Right lobe of liver (tissue), 6 donors: ENCODE measurements at regions not wholly inside any gene's neighbourhood (a gene's known extent, or its start where the extent isn't known, plus 50 kb on each side); places are given as distances from the start of the nearest gene placed in this dataset.

ENCODE experiments used
- ATAC-seq, 4 donors: fragments of 200-7000 bp; cut with Tn5 transposase; one replicate each; pipeline ENCODE4 v1.9.1; 2020; ENCODE audit warnings: mild to moderate bottlenecking in 4 of 4, moderate library complexity in 4 of 4
- DNase-seq, 3 donors: peaks; one replicate each; pipeline ENCODE4 v3.0.0-alpha.2; 2020
- H3K27ac ChIP-seq, 3 donors: fragments of 200-600 bp; one replicate each; pipeline ENCODE4 v1.8.0; 2022
- H3K27me3 ChIP-seq, 2 donors: fragments of 200-600 bp; one replicate each; pipeline ENCODE4 v1.8.0; 2022
- H3K36me3 ChIP-seq, 4 donors: fragments of 200-600 bp; sonication (generic) in 1 of 4; one replicate each; pipeline versions ENCODE4 v1.5.1 to v1.8.0; 2017 to 2022; ENCODE audit warnings: control low read depth in 1 of 4
- H3K4me1 ChIP-seq, 4 donors: fragments of 200-600 bp; sonication (generic) in 1 of 4; one replicate each; pipeline versions ENCODE4 v1.5.1 to v1.8.0; 2017 to 2022; ENCODE audit warnings: control low read depth in 1 of 4
- H3K4me3 ChIP-seq, 3 donors: fragments of 200-600 bp; one replicate each; pipeline ENCODE4 v1.8.0; 2022
- H3K9me3 ChIP-seq, 4 donors: fragments of 200-600 bp; sonication (generic) in 1 of 4; one replicate each; pipeline versions ENCODE4 v1.5.1 to v1.8.0; 2017 to 2022; ENCODE audit warnings: control low read depth in 1 of 4
- CTCF ChIP-seq, 4 donors: fragments of 200-600 bp in 3 of 4; fragments of 450-650 bp in 1 of 4; IDR thresholded peaks; one replicate each; pipeline versions ENCODE4 v1.5.1 to v1.8.0; 2016 to 2022; ENCODE audit warnings: antibody characterized with exemption in 4 of 4, mild to moderate bottlenecking in 2 of 4
- POLR2A ChIP-seq: fragments of 450-650 bp; IDR thresholded peaks from one replicate; pipeline ENCODE4 v1.6.1; 2017; ENCODE audit warnings: antibody characterized with exemption, mild to moderate bottlenecking
- WGBS: methylation state at CpG from one replicate; pipeline ENCODE4 v1.1.6; 2018; ENCODE audit warnings: low coverage, low lambda C conversion rate; ENCODE audit not compliant: insufficient coverage; ENCODE audit errors: missing lambda C conversion rate; 5-methylcytosine and 5-hydroxymethylcytosine counted together
- intact Hi-C, 2 donors: fragments of 100-400 bp; cut with DNase I; formaldehyde crosslinking; loops; one replicate each; pipeline versions ENCODE4 v1.11.2 to v1.14.1; 2022
- donor health status: DM: no; HTN: yes; CAD: no.
- donor health status: DM: no; HTN: no; CAD: no.
- donor health status: DM: no; HTN: no; CAD: no.
- donor health status: DM: no; HTN: yes; CAD: no.
- donor health status: DM: no; HTN: yes; CAD: no.

GRCh38 chr1:116257341-116257767 is 115.7 kb upstream of the ATP1A1 start:
- Histone ChIP-seq H3K4me3 (no peak overlapping the region), H3K4me1 (peaks cover 0 to 9% (median 0%) of the 10 kb centered on the region in 4 donors), H3K36me3 (no peaks in the 10 kb centered on the region), H3K9me3 (no peaks in the 10 kb centered on the region), H3K27me3 (no peaks in the 10 kb centered on the region), H3K27ac (no peak overlapping the region)
- no peak for TF ChIP-seq POLR2A
- no peak for TF ChIP-seq CTCF (IDR thresholded peaks at IDR 0.05)
- no peak for ATAC-seq
- intact Hi-C loops, result no loop called here
- 70% methylated on average over 3 of the region's 3 CpGs for WGBS
- DNase-seq, result no peak

- no peak overlapping the region for H3K4me3 ChIP-seq
- DNase-seq, result no peak
- intact Hi-C loops, result no loop called here
- H3K9me3 ChIP-seq, result no peaks in the 10 kb centered on the region
- WGBS, result 75% methylated on average over 3 of the region's 3 CpGs
- ATAC-seq, result no peak
- TF ChIP-seq CTCF (IDR thresholded peaks at IDR 0.05) (no peak), POLR2A (no peak)
- peaks cover 0 to 9% (median 0%) of the 10 kb centered on the region in 4 donors for H3K4me1 ChIP-seq
- H3K27ac ChIP-seq, result no peak overlapping the region
- no peaks in the 10 kb centered on the region for H3K36me3 ChIP-seq
- no peaks in the 10 kb centered on the region for H3K27me3 ChIP-seq
Observed at GRCh38 chr1:116257836-116258235, 115.2 kb upstream of the ATP1A1 start.

GRCh38 chr1:116258668-116259419 is 114.2 kb upstream of the ATP1A1 start:
- H3K9me3 ChIP-seq, result no peaks in the 10 kb centered on the region
- intact Hi-C loops, result no loop called here
- H3K27ac ChIP-seq, result no peak overlapping the region
- peak in 3 of 4 donors; percentile 53 to 68 (median 57) for ATAC-seq
- WGBS, result 52% methylated on average over 5 of the region's 5 CpGs
- no peaks in the 10 kb centered on the region for H3K27me3 ChIP-seq
- H3K4me1 ChIP-seq, result peaks cover 0 to 9% (median 0%) of the 10 kb centered on the region in 4 donors
- TF ChIP-seq POLR2A, result no peak
- TF ChIP-seq CTCF (IDR thresholded peaks at IDR 0.05), result no peak
- H3K36me3 ChIP-seq, result no peaks in the 10 kb centered on the region
- H3K4me3 ChIP-seq, result no peak overlapping the region
- DNase-seq, result no peak

- no peak for TF ChIP-seq CTCF (IDR thresholded peaks at IDR 0.05)
- H3K36me3 ChIP-seq, result no peaks in the 10 kb centered on the region
- H3K4me3 ChIP-seq, result no peak overlapping the region
- intact Hi-C loops, result no loop called here
- no peak for DNase-seq
- H3K4me1 ChIP-seq, result peaks cover 0 to 6% (median 0%) of the 10 kb centered on the region in 4 donors
- whole genome bisulfite sequencing, result 23% methylated on average over 2 of the region's 2 CpGs
- no peak overlapping the region for H3K27ac ChIP-seq
- ATAC-seq, result peak in 3 of 4 donors; percentile 38 to 58 (median 46)
- H3K9me3 ChIP-seq, result no peaks in the 10 kb centered on the region
- no peaks in the 10 kb centered on the region for H3K27me3 ChIP-seq
Observed at GRCh38 chr1:116259663-116260062, 113.4 kb upstream of the ATP1A1 start.
